HG02798 (cell line): ENCODE measurements at regions not wholly inside any gene's neighbourhood (a gene's known extent, or its start where the extent isn't known, plus 50 kb on each side); places are given as distances from the start of the nearest gene placed in this dataset.
"Not testable (repeated sequence)": the region's sequence is repeated elsewhere in the genome, so short reads cannot be mapped to it uniquely, and the experiment has no call there.

ENCODE experiments used
- ATAC-seq: cut with Tn5 transposase; IDR thresholded peaks from one replicate; pipeline ENCODE4 v1.9.1; 2021; ENCODE audit warnings: mild to moderate bottlenecking; ENCODE audit not compliant: unreplicated experiment, poor library complexity

DNA sequence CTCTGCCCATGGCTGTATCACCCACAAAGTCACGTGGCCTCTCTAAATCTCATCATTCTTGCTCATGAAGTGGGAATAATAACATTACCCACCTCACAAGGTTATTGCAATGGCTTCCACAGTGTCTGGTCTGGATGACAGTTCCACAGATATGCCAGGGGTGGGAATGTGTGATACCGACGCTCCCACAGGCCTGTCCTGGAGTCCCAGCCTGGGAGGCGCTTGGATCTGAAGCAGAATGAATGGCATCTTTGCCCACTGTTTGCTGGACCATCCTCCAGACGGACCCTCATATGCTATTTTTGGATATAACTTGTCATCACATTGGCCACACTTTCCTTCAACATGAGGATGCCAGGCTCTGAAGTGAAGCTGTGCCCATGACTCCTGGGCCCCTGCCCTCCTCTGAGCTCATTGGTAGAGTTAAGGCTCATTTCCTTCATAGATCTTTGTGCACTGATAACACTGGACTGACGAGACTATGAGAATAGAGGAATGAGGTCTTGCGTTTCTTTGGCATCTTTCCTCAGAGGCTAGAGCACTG lies 279.8 kb upstream of the ZNF32 start:
- ATAC-seq = no peak

DNA sequence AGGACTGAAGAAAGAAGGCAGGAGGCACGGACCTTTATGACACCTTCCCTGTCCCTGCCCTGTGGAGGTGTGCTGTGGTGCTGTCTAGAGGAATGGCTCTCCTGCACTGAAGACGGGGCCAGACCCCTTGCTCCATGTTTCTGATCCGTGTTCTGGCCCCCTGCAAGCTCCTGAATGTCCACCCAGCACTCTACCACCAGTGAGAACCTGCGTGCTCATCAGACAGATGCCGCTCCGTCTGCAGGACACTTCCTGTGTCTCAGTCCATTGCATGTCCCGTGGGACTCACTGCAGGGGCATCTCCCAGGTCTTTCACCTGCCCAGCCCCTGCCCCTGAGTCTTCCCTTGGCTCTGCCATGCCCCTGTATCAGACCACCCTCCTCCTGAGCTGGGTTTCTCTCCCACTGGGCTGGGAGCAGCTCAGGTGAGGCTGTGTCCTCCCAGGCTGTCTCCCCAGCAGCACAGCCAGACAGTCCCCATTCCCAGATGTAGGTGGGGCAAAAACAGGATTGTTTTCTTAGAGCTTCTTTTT lies 278.3 kb upstream of the ZNF32 start:
- no peak for ATAC-seq

DNA sequence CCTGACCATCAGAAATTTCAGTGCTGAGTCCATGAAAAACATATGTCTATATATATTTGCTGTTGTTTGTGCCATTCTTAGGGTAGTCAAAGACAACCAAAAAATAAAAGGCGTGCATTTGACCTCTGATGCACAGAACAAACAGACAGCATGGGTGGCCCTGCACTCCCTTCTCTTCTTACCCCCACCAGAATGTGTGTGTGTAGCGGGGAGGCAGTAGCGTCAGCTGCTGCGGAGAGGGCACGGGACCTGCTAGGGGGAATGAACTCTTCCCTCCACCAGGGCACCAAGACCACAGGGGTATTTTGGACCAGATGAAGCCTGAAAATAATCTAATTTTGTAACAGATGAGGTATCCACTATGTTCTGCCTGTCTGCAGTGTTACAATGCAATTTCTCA lies 277.7 kb upstream of the ZNF32 start:
- no peak for ATAC-seq

- no peak for ATAC-seq
These were observed 277.1 kb upstream of the ZNF32 start for GRCh38 chr10:43925793-43926192.

DNA sequence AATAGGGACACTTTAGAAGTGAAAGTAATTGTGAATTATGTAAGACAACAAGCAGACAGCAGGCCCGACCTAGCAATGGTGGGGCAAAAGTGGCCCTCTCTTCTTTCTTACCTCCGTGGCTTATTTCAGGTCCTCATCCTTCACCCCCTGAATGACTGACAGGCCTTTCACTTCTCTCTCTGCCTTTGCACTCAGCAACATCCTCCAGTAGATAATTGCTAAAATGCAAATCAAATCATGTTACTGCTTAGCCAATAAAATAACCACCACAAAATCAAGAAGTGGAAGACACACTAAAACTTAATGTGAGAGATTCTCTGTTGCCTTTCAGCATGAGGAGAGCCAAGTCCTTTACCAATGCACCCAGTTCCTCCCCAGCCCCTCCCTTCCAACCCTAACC lies 274.6 kb upstream of the ZNF32 start:
- no peak for ATAC-seq

DNA sequence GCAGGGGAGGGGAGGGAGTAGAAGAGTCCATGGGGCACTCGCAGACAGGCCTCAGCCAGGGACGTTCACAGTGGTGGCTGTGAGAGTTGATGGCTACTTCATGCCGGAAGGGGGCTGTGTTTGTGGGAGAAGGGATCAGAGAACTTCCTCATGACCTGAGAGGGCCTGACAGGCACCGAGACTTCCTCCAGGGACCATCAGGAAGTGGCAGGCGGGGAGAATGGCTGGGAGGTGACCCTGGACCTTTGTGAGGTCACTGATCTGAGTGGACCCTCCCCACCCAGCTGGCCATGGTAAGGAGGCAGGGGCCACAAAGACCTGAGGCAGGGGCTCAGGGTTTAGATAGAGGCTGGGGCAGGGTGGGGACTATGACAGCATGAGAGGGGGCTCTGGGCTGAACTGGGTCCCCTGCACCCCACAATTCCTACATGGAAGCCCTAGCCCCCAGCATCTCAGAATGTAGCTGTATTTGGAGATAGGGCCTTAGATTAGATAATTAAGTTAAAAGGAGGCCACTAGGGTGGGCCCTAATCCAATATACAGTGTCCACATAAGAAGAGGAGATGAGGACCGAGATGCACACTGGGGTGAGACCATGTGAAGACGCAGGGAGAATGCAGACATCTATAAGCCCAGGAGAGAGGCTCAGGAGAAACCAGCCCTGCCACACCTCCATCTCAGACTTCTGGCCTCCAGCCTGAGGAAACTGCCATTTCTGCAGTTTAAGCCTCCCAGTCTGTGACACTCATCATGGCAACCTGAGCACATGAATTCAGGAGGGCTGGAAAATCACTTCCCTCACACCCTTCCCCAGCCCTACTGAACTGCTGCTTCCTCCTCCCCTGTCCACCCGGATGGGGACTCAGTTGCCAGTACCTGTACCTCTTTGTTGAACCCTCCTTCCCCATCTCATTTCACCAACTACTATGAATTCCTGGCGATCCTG lies 273.9 kb upstream of the ZNF32 start:
- ATAC-seq = no peak

DNA sequence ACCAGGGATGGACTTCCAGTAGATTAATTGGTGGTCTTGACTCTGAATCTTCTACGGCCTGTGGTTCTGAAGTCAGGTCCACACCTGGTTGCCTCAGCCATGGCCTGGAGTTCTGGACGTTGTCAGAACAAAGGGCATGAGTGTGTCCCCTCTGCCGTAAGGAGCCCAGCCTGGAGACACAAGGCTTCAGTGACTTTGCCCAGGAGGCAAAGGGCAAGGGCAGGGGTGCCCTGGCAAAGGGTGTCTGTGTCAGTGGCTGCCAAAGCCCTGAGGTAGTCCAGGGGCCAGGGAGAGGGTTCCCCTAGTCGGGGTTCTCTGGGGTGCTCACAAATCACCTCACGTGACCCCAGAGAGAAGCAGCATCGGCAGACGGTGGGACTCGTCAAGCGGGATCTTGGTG lies 273.2 kb upstream of the ZNF32 start:
- ATAC-seq = no peak

GRCh38 chr10:43921478-43921877 lies 272.8 kb upstream of the ZNF32 start:
- ATAC-seq = no peak

DNA sequence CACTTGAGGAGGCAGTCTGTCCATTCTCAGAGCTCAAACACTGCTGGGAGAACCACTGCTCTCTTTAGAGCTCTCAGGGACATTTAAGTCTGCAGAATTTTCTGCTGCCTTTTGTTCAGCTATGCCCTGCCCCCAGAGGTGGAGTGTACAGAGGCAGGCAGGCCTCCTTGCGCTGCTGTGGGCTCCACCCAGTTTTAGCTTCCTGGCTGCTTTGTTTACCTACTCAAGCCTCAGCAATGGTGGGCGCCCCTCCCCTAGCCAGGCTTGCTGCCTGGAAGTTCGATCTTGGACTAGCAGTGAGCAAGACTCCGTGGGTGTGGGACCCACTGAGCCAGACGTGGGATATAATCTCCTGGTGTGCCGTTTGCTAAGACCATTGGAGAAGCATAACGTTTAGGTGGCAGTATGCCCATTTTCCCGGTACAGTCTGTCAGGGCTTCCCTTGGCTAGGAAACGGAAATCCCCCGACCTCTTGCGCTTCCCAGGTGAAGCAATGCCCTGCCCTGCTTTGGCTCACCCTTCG lies 271.6 kb upstream of the ZNF32 start:
- not testable (repeated sequence) for ATAC-seq

GRCh38 chr10:43913676-43914235 lies 265.1 kb upstream of the ZNF32 start:
- no peak for ATAC-seq

GRCh38 chr10:43912469-43912868 lies 263.8 kb upstream of the ZNF32 start:
- no peak for ATAC-seq

- no peak for ATAC-seq
These were observed 257.8 kb upstream of the ZNF32 start for GRCh38 chr10:43906490-43906889.

DNA sequence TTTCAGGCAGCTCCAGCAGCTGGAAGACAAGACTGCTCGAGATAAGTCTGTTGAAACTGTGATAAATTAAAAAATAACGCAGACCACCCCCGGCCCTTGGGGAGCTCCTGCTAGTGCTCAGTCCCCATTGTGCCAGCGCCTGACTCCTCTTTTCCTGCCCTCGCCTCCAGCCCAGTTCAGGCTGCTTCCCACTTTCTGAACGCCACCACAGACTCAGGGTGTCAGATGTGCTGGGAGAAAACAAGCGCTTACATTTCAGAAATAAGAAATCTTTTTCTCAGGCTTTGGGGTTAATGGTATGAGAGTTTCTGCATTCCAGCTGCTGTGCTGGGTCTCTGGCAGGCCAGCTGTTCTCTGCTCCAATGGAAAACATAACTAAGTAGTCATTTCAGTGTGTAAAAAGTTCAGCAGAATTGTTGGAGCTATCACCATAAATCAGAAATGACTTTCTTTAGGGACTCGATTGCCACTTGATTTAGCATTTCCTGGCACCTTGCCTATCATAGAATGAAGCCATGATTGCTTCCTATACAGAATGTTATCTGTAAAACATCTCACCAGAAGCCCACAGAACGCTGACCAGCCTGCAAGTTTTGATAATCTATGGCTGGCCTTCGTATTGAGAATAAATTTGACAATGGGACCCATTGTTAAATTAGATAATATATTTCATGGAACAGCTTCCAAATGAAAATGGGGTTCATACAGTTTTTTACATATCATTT lies 257.0 kb upstream of the ZNF32 start:
- no peak for ATAC-seq

DNA sequence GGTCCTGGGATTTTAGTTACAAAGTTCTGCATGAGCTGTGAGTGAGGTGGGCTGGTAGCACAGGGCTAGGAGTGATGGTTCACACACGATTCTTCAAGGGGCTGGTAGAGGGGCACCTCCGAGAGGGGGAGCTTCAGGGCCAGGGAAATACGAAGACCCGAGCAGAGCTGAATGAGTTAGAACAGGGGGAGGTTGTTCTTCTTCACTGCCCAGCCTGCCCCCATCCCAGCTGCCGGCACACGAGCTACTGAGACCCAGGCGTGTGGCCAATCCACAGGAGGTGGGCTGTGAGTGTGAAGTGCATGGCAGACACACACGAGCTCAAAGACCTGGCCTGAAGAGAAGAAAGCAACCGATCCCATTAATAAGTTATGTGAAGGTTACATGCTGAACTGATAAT lies 256.2 kb upstream of the ZNF32 start:
- no peak for ATAC-seq

DNA sequence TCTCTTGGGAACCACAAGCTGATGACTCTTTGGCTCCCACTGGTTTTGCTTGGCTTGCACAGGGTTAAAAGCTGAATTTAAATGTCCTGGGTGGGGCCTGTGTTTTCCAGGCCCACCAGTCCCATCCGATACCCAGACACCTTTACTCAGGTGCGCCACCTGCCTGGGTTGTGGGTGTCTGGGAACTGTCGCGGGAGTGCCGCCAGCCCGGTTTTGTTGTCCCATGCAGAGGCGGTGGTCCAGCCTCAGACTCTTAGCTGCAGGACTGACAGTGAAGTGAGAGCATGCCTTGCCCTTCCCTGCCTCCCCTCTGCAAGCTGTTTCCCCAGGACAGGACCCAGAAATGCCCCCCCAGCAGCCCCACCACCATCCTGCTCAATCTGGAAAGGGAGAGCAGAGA lies 255.6 kb upstream of the ZNF32 start:
- ATAC-seq = no peak

- ATAC-seq = no peak
These were observed 254.8 kb upstream of the ZNF32 start for GRCh38 chr10:43903451-43903850.

GRCh38 chr10:43902842-43903241 lies 254.2 kb upstream of the ZNF32 start:
- no peak for ATAC-seq

DNA sequence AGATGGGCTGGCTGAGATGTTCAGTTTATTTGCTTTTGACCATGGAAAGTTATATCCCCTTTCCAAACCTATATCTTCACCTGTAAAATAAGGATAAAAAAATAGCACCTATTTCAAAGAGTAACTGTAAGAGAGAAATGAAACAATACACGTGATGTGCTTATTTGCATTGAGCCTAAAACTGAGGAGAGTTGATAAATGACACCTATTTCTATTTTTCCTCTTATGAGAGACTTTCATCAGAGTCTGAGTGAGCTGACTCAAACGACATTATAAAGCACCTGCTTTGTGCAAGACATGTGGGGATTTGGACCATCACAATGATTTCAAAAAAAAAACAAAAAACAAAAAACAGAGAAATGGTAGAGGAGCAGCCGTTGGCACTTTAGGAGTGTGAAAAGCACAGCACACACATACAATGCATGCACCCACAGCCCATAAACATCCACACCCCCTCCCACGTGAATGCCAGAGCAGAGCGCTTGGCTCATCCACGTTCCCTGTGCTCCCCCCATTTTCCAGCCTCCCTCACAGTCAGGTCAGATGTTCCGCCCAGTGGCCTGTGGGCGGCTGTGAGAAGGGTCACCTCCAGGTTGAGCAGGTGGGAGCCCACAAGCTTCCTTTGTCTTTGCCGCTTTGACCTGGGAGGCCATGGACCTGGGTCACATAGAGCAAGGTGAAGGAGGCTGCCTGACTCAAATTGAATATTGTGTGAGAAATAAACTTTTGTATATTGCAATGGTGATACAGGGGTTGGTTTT lies 253.2 kb upstream of the ZNF32 start:
- no peak for ATAC-seq

- no peak for ATAC-seq
These were observed 252.6 kb upstream of the ZNF32 start for GRCh38 chr10:43901302-43901701.

- no peak for ATAC-seq
These were observed 251.9 kb upstream of the ZNF32 start for GRCh38 chr10:43900571-43900970.
